ENCODE measurements at regions not wholly inside any gene's neighbourhood (a gene's known extent, or its start where the extent isn't known, plus 50 kb on each side); places are given as distances from the start of the nearest gene placed in this dataset.

DNA sequence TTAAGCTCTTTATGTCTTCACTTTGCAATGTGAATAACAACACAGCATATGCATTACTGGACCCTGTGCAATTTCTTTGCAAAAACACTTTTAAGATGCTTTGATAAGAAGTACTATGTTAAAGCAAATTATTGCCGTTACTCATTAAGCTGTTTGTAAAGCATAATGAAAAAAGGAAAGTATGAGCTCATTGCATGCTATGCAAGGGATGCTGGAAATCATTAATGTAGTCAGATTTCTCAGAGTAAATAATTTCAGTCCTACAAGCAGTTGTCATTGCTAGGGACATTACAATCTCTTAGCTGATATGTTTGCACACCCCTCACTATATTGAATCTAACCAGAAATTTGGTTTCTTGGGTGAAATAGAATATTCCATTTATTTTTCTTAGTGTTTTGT lies 982.5 kb upstream of the ADGRL2 start:
- H3K27me3 Mint-ChIP-seq (ENCODE audit: low read depth in 3 of 3) = no peaks in the 10 kb centered on the region
- H3K9me3 Mint-ChIP-seq = peaks cover 8 to 37% (median 16%) of the 10 kb centered on the region in 6 donors
- H3K4me1 Mint-ChIP-seq = no peaks in the 10 kb centered on the region
- H3K36me3 Mint-ChIP-seq = no peaks in the 10 kb centered on the region
- H3K27ac Mint-ChIP-seq = no peak overlapping the region
- H3K4me3 Mint-ChIP-seq = no peak overlapping the region
- DNase-seq = no peak

DNA sequence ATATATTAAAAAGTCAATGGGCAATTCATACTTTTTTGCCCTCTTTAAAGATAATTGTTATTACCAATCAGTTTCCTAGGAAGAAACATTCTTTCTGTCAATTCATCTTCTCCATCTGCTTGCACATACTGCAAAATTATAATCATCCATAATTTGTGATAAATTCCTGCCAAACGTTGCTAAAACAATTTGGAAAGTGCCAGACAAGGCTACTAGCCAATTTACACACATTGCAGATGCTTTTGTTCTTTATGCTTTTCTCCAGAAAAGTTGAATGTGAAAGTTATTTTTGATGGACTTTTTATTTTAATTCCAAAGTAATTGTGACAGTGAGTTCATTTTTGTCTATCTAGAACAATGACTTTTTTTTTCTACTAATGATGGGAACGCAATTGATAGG lies 992.8 kb upstream of the ADGRL2 start:
- Mint-ChIP-seq H3K36me3 (no peaks in the 10 kb centered on the region), H3K4me1 (no peaks in the 10 kb centered on the region), H3K27ac (no peak overlapping the region), H3K4me3 (no peak overlapping the region), H3K9me3 (peaks cover 13 to 45% (median 34%) of the 10 kb centered on the region in 6 donors), H3K27me3 (ENCODE audit: low read depth in 3 of 3) (peaks cover 0 to 2% (median 0%) of the 10 kb centered on the region in 3 donors)
- no peak for DNase-seq

DNA sequence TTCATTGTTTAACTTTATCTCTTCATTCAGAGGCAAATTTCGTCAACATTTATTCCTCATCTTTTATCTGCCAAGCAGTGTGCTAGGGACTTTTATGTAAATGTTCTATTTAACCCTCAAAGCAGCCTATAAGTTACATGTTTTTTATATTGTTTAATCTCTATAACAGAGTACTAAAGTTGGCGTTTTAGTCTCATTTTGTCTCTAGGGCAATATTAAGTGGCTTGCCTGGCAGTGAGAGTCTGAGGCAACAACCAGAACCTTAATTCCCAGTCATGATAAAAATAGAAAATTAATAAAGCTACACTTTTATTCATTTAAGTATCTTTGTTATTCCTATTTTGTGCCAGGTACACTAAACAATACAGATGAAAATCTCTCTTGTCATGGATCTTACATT lies 994.3 kb upstream of the ADGRL2 start:
- no peak for DNase-seq

DNA sequence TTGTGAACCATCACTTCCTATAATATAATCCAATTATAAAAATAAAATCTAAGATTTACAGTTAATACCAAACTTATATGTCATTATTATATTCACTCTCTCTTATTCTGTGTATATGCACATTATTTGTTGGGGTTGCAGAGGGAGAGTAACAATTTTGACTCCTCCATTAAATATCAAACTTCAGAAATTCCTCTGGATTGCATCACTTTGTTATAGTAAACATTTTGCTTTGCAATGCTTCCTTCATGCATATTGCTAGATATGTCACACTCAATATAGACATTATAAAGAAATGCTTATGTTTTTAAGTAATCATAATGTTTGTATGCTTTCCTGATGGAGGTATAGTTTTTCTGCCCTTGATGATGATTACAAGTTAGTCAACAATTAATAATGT lies 999.0 kb upstream of the ADGRL2 start:
- Mint-ChIP-seq H3K27me3 (ENCODE audit: low read depth in 3 of 3) (peaks cover 0 to under 1% (median 0%) of the 10 kb centered on the region in 3 donors), H3K36me3 (no peaks in the 10 kb centered on the region), H3K27ac (no peak overlapping the region), H3K9me3 (peaks cover 9 to 45% (median 19%) of the 10 kb centered on the region in 6 donors), H3K4me3 (no peak overlapping the region), H3K4me1 (no peaks in the 10 kb centered on the region)
- DNase-seq = no peak

More for the DNA sequence above, 994.3 kb upstream of the ADGRL2 start:
- Mint-ChIP-seq H3K9me3 (peaks cover 18 to 46% (median 29%) of the 10 kb centered on the region in 6 donors), H3K27ac (no peak overlapping the region), H3K4me3 (no peak overlapping the region), H3K27me3 (ENCODE audit: low read depth in 3 of 3) (peaks cover 0 to 2% (median 0%) of the 10 kb centered on the region in 3 donors), H3K4me1 (no peaks in the 10 kb centered on the region), H3K36me3 (no peaks in the 10 kb centered on the region)

DNA sequence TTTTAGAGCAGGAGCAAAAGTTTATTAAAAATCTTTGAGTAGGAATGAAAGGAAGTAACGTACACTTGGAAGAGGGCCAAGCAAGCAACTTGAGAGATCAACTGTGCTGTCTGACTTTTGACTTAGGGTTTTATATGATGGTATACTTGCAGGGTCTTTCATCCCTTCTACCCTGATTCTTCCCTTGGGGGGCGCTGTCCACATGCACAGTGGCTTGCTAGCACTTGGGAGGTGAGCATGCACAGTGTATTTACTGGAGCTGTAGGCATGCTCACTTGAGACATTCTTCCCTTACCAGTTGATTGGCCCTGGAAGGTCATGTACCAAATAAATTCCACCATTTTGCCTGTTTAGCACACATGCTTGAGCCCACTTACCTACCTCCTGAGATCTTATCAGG lies 1001.3 kb upstream of the ADGRL2 start:
- H3K9me3 Mint-ChIP-seq = peaks cover 7 to 48% (median 15%) of the 10 kb centered on the region in 6 donors
- H3K27me3 Mint-ChIP-seq (ENCODE audit: low read depth in 3 of 3) = no peaks in the 10 kb centered on the region
- no peak overlapping the region for H3K4me3 Mint-ChIP-seq
- H3K36me3 Mint-ChIP-seq = no peaks in the 10 kb centered on the region
- H3K27ac Mint-ChIP-seq = no peak overlapping the region
- H3K4me1 Mint-ChIP-seq = no peaks in the 10 kb centered on the region
- no peak for DNase-seq

DNA sequence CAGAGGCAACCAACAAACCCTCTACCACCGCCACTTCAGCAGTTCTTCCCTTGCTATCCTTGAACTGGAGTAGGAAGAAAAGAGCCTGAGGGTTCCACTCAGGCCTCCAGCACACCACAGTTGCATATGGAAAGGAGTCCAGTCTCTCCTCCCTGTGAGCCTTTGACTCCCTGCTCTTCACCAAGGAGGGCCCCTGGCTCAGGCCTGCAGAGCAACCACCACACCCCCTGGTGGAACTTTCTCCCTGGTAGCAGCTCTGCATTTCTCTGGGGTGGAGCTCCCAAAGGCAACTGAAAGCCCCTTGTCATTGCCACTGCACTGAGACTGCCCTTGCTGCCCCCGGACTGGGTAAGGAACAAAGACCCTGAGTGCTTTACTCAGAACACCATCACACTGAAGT lies 1021.5 kb upstream of the ADGRL2 start:
- H3K27ac Mint-ChIP-seq = no peak overlapping the region
- H3K27me3 Mint-ChIP-seq (ENCODE audit: low read depth in 3 of 3) = no peaks in the 10 kb centered on the region
- H3K4me3 Mint-ChIP-seq = no peak overlapping the region
- no peak for DNase-seq
- H3K36me3 Mint-ChIP-seq = no peaks in the 10 kb centered on the region
- H3K4me1 Mint-ChIP-seq = no peaks in the 10 kb centered on the region
- H3K9me3 Mint-ChIP-seq = peaks cover 20 to 67% (median 38%) of the 10 kb centered on the region in 6 donors

DNA sequence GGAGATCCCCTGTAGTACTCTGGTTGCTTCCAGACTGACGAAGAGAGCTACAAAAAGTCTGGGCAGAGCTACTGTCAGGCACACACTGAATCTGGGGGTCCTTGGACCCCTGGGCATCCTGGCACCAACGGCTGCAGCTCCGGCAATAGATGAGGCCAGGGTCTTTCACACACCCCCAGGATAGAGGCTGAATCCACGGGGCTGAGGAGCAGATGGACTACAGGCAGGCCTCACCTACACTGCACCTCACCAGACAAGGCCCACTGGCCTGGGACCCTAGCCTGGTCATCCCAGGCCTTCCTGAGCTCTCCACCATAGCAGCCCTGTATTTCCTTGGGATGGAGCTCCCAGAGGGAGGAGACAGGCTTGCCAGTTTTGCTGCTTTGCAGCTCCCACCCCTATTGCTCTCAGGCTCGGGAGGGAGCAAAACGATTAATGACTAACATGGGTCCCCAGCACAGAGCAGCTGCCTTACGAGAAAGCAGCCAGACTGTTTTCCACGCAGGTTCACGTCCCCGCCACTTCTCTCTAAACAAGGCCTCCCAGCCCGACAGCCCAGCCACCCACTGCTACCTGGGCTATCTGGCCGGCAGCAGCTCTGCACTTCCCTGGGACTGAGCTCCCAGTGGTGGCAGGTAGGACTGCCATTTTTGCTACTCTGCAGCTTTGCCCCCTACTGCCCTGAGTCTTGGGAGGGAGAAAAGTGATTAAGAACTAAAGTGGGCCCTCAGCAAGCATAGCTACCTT lies 1022.5 kb upstream of the ADGRL2 start:
- Mint-ChIP-seq H3K4me3 (no peak overlapping the region), H3K4me1 (no peaks in the 10 kb centered on the region), H3K36me3 (no peaks in the 10 kb centered on the region), H3K27ac (no peak overlapping the region), H3K27me3 (ENCODE audit: low read depth in 3 of 3) (no peaks in the 10 kb centered on the region), H3K9me3 (peaks cover 20 to 69% (median 37%) of the 10 kb centered on the region in 6 donors)
- DNase-seq = no peak

DNA sequence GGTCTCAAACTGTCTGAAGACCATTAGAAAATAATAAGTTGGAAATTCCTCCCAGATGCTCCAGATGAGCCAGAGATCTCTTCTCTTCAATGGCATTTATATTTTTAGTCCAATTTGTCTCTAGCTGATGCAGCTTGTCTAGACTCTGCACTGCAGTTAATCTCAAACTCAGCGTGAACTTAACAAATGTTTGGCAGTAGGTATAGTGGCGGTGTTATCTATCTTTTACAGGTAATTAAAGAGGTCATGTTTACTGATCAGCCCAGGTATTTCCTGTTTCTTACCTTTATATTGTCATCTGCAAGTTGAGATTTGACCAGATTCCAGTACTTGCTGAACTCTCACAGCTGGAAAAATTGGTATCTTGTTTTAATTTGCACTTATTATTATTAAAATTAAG lies 1024.5 kb upstream of the ADGRL2 start:
- H3K27me3 Mint-ChIP-seq (ENCODE audit: low read depth in 3 of 3) = peaks cover 0 to 2% (median 0%) of the 10 kb centered on the region in 3 donors
- H3K27ac Mint-ChIP-seq = no peak overlapping the region
- no peaks in the 10 kb centered on the region for H3K36me3 Mint-ChIP-seq
- no peak overlapping the region for H3K4me3 Mint-ChIP-seq
- DNase-seq = no peak
- no peaks in the 10 kb centered on the region for H3K4me1 Mint-ChIP-seq
- peaks cover 8 to 63% (median 25%) of the 10 kb centered on the region in 6 donors for H3K9me3 Mint-ChIP-seq

DNA sequence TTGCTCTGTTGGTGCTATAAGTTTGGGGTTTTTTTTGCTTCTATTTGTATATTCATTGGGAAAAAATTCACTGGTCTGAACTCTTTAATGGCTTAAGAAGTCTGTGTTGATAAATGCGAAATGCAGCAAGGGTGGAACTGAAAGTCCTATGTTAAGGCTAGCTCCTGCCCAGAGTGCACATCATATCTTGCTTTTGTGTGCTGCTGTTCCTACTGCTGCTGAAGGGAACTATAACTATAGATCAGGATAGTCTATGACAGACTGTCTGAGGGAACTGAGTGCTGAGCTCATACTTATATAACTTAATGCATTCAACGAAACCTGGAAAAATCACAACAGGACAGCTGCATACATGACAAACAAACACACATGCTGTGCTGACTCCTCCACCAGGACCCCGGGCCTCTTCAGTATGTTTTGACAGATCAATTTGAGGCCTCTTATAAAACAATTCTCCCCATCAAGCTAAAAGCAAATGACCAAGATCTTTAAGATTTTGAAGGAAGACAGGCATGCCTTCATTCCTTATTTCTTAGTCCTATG lies 1031.5 kb upstream of the ADGRL2 start:
- Mint-ChIP-seq H3K4me3 (no peak overlapping the region), H3K27ac (no peak overlapping the region), H3K4me1 (no peaks in the 10 kb centered on the region), H3K27me3 (ENCODE audit: low read depth in 3 of 3) (peaks cover 0 to 2% (median 0%) of the 10 kb centered on the region in 3 donors), H3K9me3 (peaks cover 6 to 49% (median 18%) of the 10 kb centered on the region in 6 donors), H3K36me3 (no peaks in the 10 kb centered on the region)
- DNase-seq = no peak

DNA sequence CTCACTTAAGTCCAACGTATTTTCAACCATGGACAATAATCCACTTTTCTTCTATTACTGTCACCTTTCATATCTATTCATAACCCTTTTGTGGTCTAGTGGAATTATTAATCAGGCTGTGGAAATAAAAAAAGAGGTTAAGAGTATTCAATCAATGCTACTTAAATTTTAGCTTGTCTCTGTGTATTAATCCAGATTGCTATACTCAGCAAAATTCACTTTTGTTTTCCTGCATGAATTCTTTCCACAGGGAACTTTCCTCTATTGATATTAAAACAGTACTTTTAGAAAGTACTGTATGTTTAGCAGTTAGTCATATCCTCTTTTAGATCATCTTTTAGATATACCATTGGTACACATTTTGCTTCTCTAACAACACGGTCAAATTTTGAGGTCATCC lies 1033.0 kb upstream of the ADGRL2 start:
- no peak overlapping the region for H3K4me3 Mint-ChIP-seq
- peaks cover 10 to 55% (median 22%) of the 10 kb centered on the region in 6 donors for H3K9me3 Mint-ChIP-seq
- no peaks in the 10 kb centered on the region for H3K36me3 Mint-ChIP-seq
- peaks cover 0 to 2% (median 0%) of the 10 kb centered on the region in 3 donors for H3K27me3 Mint-ChIP-seq (ENCODE audit: low read depth in 3 of 3)
- no peaks in the 10 kb centered on the region for H3K4me1 Mint-ChIP-seq
- no peak overlapping the region for H3K27ac Mint-ChIP-seq
- no peak for DNase-seq

DNA sequence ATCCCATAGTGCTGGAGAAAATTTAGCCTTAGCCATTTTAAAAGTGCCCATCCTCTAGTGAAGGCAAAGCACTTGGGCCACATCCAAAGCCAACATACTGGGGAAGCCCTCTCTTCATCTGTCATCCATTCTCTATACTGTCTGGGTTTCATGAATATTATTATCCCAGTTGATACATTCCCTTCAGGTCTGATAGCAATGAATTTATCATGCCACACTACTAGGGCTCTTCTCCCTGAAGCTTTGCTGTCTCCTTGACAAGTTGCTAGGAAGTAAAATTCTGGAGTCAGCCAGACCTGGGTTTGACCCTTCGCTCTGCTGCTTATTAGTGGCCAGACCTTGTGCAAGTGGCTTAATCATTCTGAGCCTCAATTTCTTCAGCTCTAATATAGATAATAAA lies 1041.4 kb upstream of the ADGRL2 start:
- DNase-seq = no peak
- Mint-ChIP-seq H3K27me3 (ENCODE audit: low read depth in 3 of 3) (peaks cover 0 to 3% (median 2%) of the 10 kb centered on the region in 3 donors), H3K4me3 (no peak overlapping the region), H3K9me3 (peaks cover 7 to 67% (median 29%) of the 10 kb centered on the region in 6 donors), H3K4me1 (no peaks in the 10 kb centered on the region), H3K36me3 (no peaks in the 10 kb centered on the region), H3K27ac (no peak overlapping the region)

DNA sequence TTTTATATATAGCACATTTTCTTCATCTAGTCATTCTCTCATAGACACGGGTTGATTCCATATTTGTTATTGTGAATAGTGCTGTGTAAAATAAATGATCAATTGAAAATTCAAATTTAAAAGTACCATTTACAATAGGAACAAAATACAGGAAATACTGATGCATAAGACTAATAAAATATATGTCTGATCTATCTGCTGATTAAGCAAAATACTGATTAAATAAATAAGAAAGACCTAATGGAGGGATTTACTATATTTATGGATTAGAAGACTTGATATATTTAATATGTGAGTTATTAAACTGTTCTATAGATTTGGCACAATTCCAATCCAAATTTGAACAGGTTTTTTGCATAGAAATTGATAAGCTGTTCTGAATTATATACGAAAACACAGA lies 1044.8 kb upstream of the ADGRL2 start:
- H3K4me1 Mint-ChIP-seq = no peaks in the 10 kb centered on the region
- no peak overlapping the region for H3K4me3 Mint-ChIP-seq
- peaks cover 0 to 2% (median 2%) of the 10 kb centered on the region in 3 donors for H3K27me3 Mint-ChIP-seq (ENCODE audit: low read depth in 3 of 3)
- no peak overlapping the region for H3K27ac Mint-ChIP-seq
- no peak for DNase-seq
- H3K36me3 Mint-ChIP-seq = no peaks in the 10 kb centered on the region
- H3K9me3 Mint-ChIP-seq = peaks cover 5 to 50% (median 23%) of the 10 kb centered on the region in 6 donors

DNA sequence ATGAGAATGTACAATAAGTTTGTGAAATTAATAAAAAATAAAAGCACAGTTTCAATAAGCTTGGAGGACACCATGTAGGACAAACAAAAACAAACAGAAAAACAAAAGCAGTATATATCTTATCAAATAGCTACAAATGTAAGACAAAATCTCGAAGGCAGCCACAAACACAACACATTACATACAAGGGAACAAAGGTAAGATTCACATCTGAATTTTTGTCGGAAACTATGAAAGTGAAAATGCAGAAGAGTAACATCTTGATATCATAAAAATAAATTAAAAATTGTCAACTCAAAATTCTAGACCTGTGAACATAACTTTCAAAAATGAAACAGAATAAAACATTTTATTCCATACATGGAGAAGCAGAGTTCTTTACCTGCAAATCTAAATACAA lies 1049.5 kb upstream of the ADGRL2 start:
- no peak for DNase-seq
- Mint-ChIP-seq H3K4me3 (no peak overlapping the region), H3K27me3 (ENCODE audit: low read depth in 3 of 3) (peaks cover 0 to 2% (median 0%) of the 10 kb centered on the region in 3 donors), H3K36me3 (peaks cover 0 to 3% (median 0%) of the 10 kb centered on the region in 3 donors), H3K27ac (no peak overlapping the region), H3K4me1 (no peaks in the 10 kb centered on the region), H3K9me3 (peaks cover 14 to 56% (median 32%) of the 10 kb centered on the region in 6 donors)

DNA sequence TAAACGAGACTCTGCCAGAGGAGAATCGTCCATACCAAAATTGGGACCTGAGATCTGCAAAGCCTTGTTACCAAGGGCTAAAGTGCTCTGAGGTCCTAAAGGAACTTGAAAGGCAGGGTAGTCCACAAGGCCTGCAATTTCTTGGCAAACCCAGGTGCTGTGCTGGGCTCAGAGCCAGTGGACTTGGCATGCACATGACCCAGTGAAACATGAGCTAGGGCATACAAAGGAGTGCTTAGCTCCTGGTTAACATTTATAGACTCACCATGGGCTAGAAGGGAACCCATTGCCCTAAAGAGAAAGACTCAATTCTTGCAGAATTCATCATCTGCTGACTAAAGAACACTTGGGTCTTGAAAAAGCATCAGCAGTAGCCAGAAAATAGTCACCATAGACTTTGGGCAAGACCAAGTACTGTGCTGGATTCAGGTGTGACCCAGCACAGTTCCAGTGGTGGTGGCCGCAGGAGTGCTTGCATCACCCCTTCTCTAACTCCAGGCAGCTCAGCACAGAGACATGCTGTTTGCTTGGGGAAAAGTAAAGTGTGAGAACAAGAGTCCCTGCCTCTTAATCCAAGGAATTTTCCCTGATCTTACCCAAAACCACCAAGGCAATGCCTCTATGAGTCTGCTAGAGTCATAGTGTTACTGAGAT lies 1069.4 kb upstream of the ADGRL2 start:
- Mint-ChIP-seq H3K36me3 (peaks cover 0 to 2% (median 0%) of the 10 kb centered on the region in 3 donors), H3K27me3 (ENCODE audit: low read depth in 3 of 3) (peaks cover 0 to 2% (median 0%) of the 10 kb centered on the region in 3 donors), H3K4me3 (no peak overlapping the region), H3K4me1 (no peaks in the 10 kb centered on the region), H3K9me3 (peaks cover 14 to 50% (median 33%) of the 10 kb centered on the region in 6 donors), H3K27ac (no peak overlapping the region)
- no peak for DNase-seq
